HFFc6 (cell line): ENCODE measurements at regions not wholly inside any gene's neighbourhood (a gene's known extent, or its start where the extent isn't known, plus 50 kb on each side); places are given as distances from the start of the nearest gene placed in this dataset.

ENCODE experiments used
- DNase-seq: peaks from one replicate; pipeline ENCODE4 v3.0.0-alpha.2; 2018
- H3K27ac Mint-ChIP-seq: 2 replicates; pipeline ENCODE4 v1.8.0; 2020; ENCODE audit warnings: mild to moderate bottlenecking, mixed read lengths
- H3K27me3 Mint-ChIP-seq: 2 replicates; pipeline ENCODE4 v1.8.0; 2021; ENCODE audit warnings: mild to moderate bottlenecking, moderate library complexity, mixed read lengths; ENCODE audit not compliant: insufficient read depth
- H3K36me3 Mint-ChIP-seq: 2 replicates; pipeline ENCODE4 v1.8.0; 2021; ENCODE audit warnings: low read depth, mixed read lengths
- H3K4me1 Mint-ChIP-seq: 2 replicates; pipeline ENCODE4 v1.8.0; 2020; ENCODE audit warnings: low read depth, mixed read lengths
- H3K4me3 Mint-ChIP-seq: 2 replicates; pipeline ENCODE4 v1.8.0; 2020; ENCODE audit warnings: mild to moderate bottlenecking, moderate library complexity, mixed read lengths
- H3K9me3 Mint-ChIP-seq: 2 replicates; pipeline ENCODE4 v1.8.0; 2020; ENCODE audit warnings: mild to moderate bottlenecking, mixed read lengths
- TF ChIP-seq, protein P1 (sequence below): fragments of 200-600 bp; sonication (generic); IDR thresholded peaks from 2 replicates; pipeline ENCODE4 v1.5.0; 2021; ENCODE audit warnings: antibody characterized with exemption, mild to moderate bottlenecking

DNA sequence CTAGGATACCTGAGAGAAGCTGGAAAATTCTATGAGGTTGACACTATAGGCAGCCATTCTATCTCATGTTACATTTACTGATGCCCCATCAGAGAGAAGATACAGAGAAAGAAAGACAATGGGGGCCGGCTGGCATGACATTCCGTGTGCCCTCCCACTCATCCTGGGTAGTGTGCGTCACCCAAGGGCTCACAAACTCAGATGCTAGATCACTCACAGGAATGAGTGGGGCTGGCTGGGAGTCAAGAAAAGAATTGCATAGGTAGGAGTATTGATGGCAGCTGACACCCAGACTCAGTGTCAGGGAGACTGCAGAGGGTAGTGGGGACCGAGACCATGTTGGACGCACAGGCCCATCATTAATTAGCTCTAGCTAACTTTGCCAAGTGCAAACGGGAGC, 1113.5 kb upstream of the AUTS2 start:
- no peak overlapping the region for H3K27ac Mint-ChIP-seq
- no peaks in the 10 kb centered on the region for H3K36me3 Mint-ChIP-seq
- no peaks in the 10 kb centered on the region for H3K4me1 Mint-ChIP-seq

GRCh38 chr7:68485253-68485917, 1112.9 kb upstream of the AUTS2 start:
- Mint-ChIP-seq H3K4me3 (no peak overlapping the region), H3K9me3 (peaks cover 32% of the 10 kb centered on the region), H3K27ac (no peak overlapping the region), H3K4me1 (no peaks in the 10 kb centered on the region), H3K36me3 (no peaks in the 10 kb centered on the region), H3K27me3 (no peaks in the 10 kb centered on the region)
- TF ChIP-seq, protein P1, sequence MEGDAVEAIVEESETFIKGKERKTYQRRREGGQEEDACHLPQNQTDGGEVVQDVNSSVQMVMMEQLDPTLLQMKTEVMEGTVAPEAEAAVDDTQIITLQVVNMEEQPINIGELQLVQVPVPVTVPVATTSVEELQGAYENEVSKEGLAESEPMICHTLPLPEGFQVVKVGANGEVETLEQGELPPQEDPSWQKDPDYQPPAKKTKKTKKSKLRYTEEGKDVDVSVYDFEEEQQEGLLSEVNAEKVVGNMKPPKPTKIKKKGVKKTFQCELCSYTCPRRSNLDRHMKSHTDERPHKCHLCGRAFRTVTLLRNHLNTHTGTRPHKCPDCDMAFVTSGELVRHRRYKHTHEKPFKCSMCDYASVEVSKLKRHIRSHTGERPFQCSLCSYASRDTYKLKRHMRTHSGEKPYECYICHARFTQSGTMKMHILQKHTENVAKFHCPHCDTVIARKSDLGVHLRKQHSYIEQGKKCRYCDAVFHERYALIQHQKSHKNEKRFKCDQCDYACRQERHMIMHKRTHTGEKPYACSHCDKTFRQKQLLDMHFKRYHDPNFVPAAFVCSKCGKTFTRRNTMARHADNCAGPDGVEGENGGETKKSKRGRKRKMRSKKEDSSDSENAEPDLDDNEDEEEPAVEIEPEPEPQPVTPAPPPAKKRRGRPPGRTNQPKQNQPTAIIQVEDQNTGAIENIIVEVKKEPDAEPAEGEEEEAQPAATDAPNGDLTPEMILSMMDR: no peak
- DNase-seq: no peak

More for the DNA sequence above, 1113.5 kb upstream of the AUTS2 start:
- no peak overlapping the region for H3K4me3 Mint-ChIP-seq
- peaks cover 30% of the 10 kb centered on the region for H3K9me3 Mint-ChIP-seq
- TF ChIP-seq, protein P1: no peak
- no peaks in the 10 kb centered on the region for H3K27me3 Mint-ChIP-seq
- no peak for DNase-seq

- Mint-ChIP-seq H3K4me1 (no peaks in the 10 kb centered on the region), H3K36me3 (no peaks in the 10 kb centered on the region), H3K4me3 (no peak overlapping the region), H3K9me3 (peaks cover 24% of the 10 kb centered on the region), H3K27ac (no peak overlapping the region), H3K27me3 (no peaks in the 10 kb centered on the region)
- DNase-seq: no peak
- TF ChIP-seq, protein P1: no peak
These were observed 1109.8 kb upstream of the AUTS2 start for GRCh38 chr7:68488341-68489060.

GRCh38 chr7:68491523-68492358, 1106.5 kb upstream of the AUTS2 start:
- no peak for DNase-seq
- Mint-ChIP-seq H3K4me1 (no peaks in the 10 kb centered on the region), H3K9me3 (peaks cover 23% of the 10 kb centered on the region), H3K4me3 (no peak overlapping the region), H3K36me3 (no peaks in the 10 kb centered on the region), H3K27ac (no peak overlapping the region), H3K27me3 (no peaks in the 10 kb centered on the region)
- TF ChIP-seq, protein P1: no peak

GRCh38 chr7:68492359-68492690, 1106.0 kb upstream of the AUTS2 start:
- Mint-ChIP-seq H3K27me3 (no peaks in the 10 kb centered on the region), H3K36me3 (no peaks in the 10 kb centered on the region), H3K27ac (no peak overlapping the region), H3K4me3 (no peak overlapping the region), H3K4me1 (no peaks in the 10 kb centered on the region), H3K9me3 (peaks cover 23% of the 10 kb centered on the region)
- no peak for DNase-seq
- TF ChIP-seq, protein P1: no peak
